ENCODE measurements at regions not wholly inside any gene's neighbourhood (a gene's known extent, or its start where the extent isn't known, plus 50 kb on each side); places are given as distances from the start of the nearest gene placed in this dataset.

DNA sequence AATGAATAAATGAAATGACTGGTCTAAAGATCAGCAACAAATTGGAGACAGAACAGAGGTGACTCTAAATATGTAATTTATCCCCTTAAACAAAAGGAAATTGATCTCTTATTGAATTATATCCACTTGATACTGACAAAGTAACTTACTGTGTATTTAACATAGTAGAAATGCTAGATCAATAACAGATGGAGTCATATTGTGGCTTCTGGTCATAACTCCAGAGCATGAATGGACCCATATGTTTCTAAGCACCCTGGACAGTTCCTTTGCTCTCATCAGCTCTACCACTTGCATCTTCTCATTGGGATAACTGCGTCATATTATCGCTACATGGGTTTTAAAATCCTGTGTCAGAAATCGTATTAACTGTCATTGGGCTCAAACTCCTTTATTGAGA, 222.3 kb downstream of the ETS1 start:
- DNase-seq (ENCODE audit: low spot score) (peak; percentile 50), ATAC-seq (no peak; the same call in 2 of the 3 replicates)
- no peak overlapping the region for H3K4me3 ChIP-seq
- H3K9me3 Mint-ChIP-seq, result no peaks in the 10 kb centered on the region
- H2AFZ ChIP-seq, result no peak overlapping the region
- H3K36me3 Mint-ChIP-seq (ENCODE audit: low read depth), result no peaks in the 10 kb centered on the region
- no peaks in the 10 kb centered on the region for H3F3A ChIP-seq (replicated peaks; ENCODE audit: low read depth)
- H3K4me1 Mint-ChIP-seq, result peaks cover 7% of the 10 kb centered on the region
- H3K79me2 ChIP-seq (replicated peaks; ENCODE audit: insufficient read depth), result no peaks in the 10 kb centered on the region
- no peak overlapping the region for H3K4me3 Mint-ChIP-seq
- no peaks in the 10 kb centered on the region for H3K36me3 ChIP-seq (ENCODE audit: insufficient read depth)
- no peaks in the 10 kb centered on the region for H3K27me3 Mint-ChIP-seq (ENCODE audit: insufficient read depth, low read depth, poor library complexity)
- H3K27me3 ChIP-seq (ENCODE audit: insufficient read depth), result no peaks in the 10 kb centered on the region
- 0 out of 2 replicates have a peak, but pooled peaks cover 4% of the 10 kb centered on the region for H3K9me2 ChIP-seq (ENCODE audit: insufficient read depth)
- no peaks in the 10 kb centered on the region for H3K4me1 ChIP-seq (ENCODE audit: insufficient read depth)
- no peak overlapping the region for H3K27ac ChIP-seq (ENCODE audit: low read depth)
- TF ChIP-seq, protein P1, sequence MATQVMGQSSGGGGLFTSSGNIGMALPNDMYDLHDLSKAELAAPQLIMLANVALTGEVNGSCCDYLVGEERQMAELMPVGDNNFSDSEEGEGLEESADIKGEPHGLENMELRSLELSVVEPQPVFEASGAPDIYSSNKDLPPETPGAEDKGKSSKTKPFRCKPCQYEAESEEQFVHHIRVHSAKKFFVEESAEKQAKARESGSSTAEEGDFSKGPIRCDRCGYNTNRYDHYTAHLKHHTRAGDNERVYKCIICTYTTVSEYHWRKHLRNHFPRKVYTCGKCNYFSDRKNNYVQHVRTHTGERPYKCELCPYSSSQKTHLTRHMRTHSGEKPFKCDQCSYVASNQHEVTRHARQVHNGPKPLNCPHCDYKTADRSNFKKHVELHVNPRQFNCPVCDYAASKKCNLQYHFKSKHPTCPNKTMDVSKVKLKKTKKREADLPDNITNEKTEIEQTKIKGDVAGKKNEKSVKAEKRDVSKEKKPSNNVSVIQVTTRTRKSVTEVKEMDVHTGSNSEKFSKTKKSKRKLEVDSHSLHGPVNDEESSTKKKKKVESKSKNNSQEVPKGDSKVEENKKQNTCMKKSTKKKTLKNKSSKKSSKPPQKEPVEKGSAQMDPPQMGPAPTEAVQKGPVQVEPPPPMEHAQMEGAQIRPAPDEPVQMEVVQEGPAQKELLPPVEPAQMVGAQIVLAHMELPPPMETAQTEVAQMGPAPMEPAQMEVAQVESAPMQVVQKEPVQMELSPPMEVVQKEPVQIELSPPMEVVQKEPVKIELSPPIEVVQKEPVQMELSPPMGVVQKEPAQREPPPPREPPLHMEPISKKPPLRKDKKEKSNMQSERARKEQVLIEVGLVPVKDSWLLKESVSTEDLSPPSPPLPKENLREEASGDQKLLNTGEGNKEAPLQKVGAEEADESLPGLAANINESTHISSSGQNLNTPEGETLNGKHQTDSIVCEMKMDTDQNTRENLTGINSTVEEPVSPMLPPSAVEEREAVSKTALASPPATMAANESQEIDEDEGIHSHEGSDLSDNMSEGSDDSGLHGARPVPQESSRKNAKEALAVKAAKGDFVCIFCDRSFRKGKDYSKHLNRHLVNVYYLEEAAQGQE (IDR thresholded peaks at IDR 0.05; ENCODE audit: unreplicated experiment), result peak; percentile 78
- TF ChIP-seq STAT1 (IDR thresholded peaks at IDR 0.05; ENCODE audit: unreplicated experiment) (no peak), EZH2phosphoT487 (IDR thresholded peaks at IDR 0.05; ENCODE audit: unreplicated experiment) (no peak), ZNF331 (CRISPR knock-in tag; IDR thresholded peaks at IDR 0.05; ENCODE audit: low read depth) (no peak)
- TF ChIP-seq, protein P2, sequence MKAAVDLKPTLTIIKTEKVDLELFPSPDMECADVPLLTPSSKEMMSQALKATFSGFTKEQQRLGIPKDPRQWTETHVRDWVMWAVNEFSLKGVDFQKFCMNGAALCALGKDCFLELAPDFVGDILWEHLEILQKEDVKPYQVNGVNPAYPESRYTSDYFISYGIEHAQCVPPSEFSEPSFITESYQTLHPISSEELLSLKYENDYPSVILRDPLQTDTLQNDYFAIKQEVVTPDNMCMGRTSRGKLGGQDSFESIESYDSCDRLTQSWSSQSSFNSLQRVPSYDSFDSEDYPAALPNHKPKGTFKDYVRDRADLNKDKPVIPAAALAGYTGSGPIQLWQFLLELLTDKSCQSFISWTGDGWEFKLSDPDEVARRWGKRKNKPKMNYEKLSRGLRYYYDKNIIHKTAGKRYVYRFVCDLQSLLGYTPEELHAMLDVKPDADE (IDR thresholded peaks at IDR 0.05), result no peak
- H4K20me1 ChIP-seq (replicated peaks; ENCODE audit: insufficient read depth), result no peaks in the 10 kb centered on the region
- H3K27ac Mint-ChIP-seq, result no peak overlapping the region
- H3K4me2 ChIP-seq, result no peak overlapping the region

DNA sequence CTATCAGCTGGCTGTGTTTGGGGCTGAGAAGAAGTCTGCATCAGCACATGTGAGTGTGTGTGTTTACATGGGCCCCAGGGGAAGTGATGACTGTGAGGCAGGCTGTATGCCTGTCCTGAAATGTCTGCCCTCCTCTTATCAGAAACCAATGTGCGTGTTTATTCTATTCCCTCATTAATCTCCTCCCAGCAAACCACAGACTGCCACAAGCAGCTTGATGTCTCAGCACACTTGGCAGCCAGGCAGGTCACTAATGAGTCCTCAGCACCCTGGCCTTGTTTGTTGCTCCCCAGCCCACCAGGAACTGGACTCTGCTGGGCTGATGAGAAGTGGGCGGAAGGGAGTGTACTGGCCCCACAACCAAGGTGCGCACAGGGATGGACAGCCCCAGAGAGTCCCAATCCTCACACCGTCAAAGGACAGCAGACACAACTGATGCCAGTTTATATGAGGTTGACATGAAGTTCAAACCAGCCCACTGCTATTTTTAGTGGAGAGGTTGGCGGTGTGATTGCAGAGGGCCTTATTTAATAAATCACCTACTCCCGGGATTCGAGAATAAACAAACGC, 225.8 kb downstream of the ETS1 start:
- no peaks in the 10 kb centered on the region for H3K9me3 Mint-ChIP-seq
- Histone ChIP-seq H3K4me3 (no peak overlapping the region), H3K9me2 (ENCODE audit: insufficient read depth) (no peaks in the 10 kb centered on the region), H3K27me3 (ENCODE audit: insufficient read depth) (no peaks in the 10 kb centered on the region), H3K4me1 (ENCODE audit: insufficient read depth) (no peaks in the 10 kb centered on the region), H3F3A (replicated peaks; ENCODE audit: low read depth) (no peaks in the 10 kb centered on the region), H3K36me3 (ENCODE audit: insufficient read depth) (no peaks in the 10 kb centered on the region), H3K27ac (ENCODE audit: low read depth) (no peak overlapping the region), H4K20me1 (replicated peaks; ENCODE audit: insufficient read depth) (no peaks in the 10 kb centered on the region), H3K4me2 (no peak overlapping the region), H3K79me2 (replicated peaks; ENCODE audit: insufficient read depth) (no peaks in the 10 kb centered on the region), H2AFZ (no peak overlapping the region)
- no peak overlapping the region for H3K27ac Mint-ChIP-seq
- H3K4me3 Mint-ChIP-seq, result no peak overlapping the region
- peaks cover 7% of the 10 kb centered on the region for H3K4me1 Mint-ChIP-seq
- H3K27me3 Mint-ChIP-seq (ENCODE audit: insufficient read depth, low read depth, poor library complexity), result peaks cover 2% of the 10 kb centered on the region
- no peak for DNase-seq (ENCODE audit: low spot score)
- H3K36me3 Mint-ChIP-seq (ENCODE audit: low read depth), result no peaks in the 10 kb centered on the region
- ATAC-seq, result no peak
- TF ChIP-seq, protein P2 (IDR thresholded peaks at IDR 0.05), result no peak
- TF ChIP-seq NANOG (IDR thresholded peaks at IDR 0.05; ENCODE audit: borderline replicate concordance), result no peak
- no peak for TF ChIP-seq CREB1 (CRISPR knock-in tag; IDR thresholded peaks at IDR 0.05; ENCODE audit: low read depth)
- TF ChIP-seq EZH2phosphoT487 (IDR thresholded peaks at IDR 0.05; ENCODE audit: unreplicated experiment), result no peak
- TF ChIP-seq, protein P1 (IDR thresholded peaks at IDR 0.05; ENCODE audit: unreplicated experiment), result no peak

All from GM23338 (cell line).